HFF-Myc (cell line): ENCODE measurements at regions not wholly inside any gene's neighbourhood (a gene's known extent, or its start where the extent isn't known, plus 50 kb on each side); places are given as distances from the start of the nearest gene placed in this dataset.
A peak's percentile ranks its signal among the peaks of the same experiment; 100 is the strongest.

Source experiments
- DNase-seq: peaks from one replicate; pipeline ENCODE4 v3.0.0-alpha.2; 2011; ENCODE audit warnings: low read depth; ENCODE audit errors: extremely low read depth
- H3K4me3 ChIP-seq: replicated peaks from 2 replicates; pipeline ENCODE4 v1.5.1; 2011; ENCODE audit warnings: low read depth, mild to moderate bottlenecking, control low read depth, low read length
- TF ChIP-seq, protein P1 (sequence below): IDR thresholded peaks from 2 replicates; pipeline ENCODE4 v1.5.1; 2012; ENCODE audit warnings: mild to moderate bottlenecking, low read depth, low read length, control low read depth; ENCODE audit errors: missing control alignments

DNA sequence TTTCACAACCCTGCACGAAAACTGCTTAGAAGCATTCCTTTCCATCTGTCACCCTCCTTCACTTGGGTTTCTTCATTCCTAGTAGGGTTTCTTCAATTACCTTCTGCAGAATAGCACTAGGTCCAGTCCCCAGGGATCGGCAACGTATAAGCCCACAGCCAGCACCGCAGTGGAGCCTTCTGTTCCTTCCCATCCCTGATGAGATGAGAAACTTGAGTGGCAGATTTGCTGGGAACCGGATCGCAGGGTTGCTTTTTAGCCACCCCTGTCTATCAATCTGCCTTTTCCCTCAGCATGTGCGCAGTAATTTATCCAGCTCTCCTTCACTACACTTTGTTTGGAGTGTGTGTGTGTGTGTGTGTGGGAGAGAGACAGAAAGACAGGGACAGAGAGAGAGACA, 94.2 kb downstream of the CD8B2 start:
- DNase-seq = no peak
- no peak overlapping the region for H3K4me3 ChIP-seq
- TF ChIP-seq, protein P1, sequence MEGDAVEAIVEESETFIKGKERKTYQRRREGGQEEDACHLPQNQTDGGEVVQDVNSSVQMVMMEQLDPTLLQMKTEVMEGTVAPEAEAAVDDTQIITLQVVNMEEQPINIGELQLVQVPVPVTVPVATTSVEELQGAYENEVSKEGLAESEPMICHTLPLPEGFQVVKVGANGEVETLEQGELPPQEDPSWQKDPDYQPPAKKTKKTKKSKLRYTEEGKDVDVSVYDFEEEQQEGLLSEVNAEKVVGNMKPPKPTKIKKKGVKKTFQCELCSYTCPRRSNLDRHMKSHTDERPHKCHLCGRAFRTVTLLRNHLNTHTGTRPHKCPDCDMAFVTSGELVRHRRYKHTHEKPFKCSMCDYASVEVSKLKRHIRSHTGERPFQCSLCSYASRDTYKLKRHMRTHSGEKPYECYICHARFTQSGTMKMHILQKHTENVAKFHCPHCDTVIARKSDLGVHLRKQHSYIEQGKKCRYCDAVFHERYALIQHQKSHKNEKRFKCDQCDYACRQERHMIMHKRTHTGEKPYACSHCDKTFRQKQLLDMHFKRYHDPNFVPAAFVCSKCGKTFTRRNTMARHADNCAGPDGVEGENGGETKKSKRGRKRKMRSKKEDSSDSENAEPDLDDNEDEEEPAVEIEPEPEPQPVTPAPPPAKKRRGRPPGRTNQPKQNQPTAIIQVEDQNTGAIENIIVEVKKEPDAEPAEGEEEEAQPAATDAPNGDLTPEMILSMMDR = no peak

DNA sequence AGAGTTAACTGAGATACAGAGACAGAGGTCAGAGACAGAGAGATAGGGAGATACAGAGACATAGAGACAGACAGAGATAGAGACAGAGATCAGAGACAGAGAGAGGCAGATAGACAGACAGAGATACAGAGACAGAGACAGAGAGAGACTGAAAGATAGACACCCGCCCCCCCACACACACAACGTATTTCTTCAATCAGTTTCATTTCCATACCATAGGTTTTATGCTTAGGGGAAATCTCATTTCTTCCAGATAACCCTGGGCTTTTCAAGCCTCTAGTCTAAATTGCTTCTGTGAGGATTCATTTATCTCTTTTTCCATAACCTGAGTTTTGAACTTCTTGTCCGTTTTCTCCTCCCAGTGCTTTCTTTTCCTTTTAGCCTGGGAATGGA, 94.6 kb downstream of the CD8B2 start:
- TF ChIP-seq, protein P1 = no peak
- no peak for DNase-seq
- peak overlapping the region; percentile 28 for H3K4me3 ChIP-seq

DNA sequence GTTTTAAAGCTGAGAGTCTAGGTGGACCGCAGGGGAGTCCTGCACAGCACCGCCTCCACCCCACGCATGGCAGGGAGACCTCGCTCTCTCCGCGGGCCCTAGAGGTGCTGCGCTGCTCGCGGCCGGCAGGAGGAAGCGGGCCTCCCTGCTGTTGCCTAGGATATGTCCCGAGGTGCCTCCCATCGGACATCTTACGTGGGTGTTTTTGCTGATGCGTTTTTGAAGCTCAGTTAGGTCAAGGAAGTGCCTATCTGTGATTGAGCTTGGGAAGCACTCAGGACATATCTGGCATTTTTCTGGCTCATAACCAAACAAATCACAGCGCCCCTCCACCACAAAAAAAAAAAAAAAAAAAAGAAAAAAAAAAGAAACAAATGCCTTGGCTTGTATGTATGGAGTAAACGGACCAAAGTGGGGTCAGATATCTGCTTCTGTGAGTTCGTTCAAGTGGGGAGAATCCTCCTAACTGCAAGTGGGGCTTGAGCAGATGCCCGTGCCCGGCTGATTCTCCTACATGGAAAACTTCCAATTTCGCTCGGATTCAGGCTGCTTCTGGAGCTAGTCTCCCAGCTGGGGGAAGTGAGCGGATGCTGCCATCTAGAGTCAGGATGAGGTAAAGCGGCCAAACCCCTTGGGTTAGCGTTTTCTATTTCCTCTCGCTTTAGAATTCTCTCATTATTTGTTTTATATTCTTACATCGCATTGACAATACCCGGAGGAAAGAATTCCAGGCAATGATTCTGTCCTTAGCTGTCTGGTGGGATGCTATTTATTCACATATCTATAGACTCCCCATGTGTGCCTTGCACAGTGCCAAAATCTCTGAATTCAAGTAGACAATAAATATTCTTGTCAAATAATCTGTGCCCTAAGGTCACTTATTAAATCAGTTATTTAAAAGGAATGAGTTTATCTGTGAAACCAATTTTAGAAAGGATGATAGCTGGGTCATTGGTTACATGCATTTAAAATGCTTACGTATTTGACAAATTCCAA, 95.3 kb downstream of the CD8B2 start:
- peak overlapping the region; percentile 28 for H3K4me3 ChIP-seq
- peak; percentile 71 for DNase-seq
- TF ChIP-seq, protein P1 = peak; percentile 91

DNA sequence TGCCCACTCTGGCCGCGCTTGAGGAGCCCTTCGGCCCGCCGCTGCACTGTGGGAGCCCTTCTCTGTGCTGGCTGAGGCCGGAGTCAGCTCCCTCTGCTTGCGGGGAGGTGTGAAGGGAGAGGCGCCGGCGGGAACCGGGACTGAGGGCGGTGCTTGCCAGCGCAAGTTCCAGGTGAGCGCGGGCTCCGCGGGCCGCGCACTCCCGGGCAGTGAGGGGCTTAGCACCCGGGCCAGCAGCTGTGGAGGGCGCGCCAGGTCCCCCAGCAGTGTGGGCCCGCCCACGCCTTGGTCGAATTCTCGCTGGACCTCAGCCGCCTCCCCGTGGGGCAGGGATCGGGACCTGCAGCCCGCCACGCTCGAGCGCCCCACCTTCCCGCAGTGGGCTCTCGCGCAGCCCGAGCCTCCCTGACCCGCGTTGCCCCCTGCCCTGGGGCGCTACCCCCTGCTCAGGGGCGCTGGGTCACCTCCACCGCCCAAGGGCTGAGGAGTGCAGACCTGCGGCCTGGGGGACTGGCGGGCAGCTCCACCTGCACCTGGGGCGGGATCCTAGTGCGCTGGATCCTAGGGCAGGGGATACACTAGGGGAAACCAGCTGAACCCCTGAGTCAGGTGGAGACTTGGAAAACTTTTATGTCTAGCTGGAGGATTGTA, 97.3 kb downstream of the CD8B2 start:
- TF ChIP-seq, protein P1 = no peak
- no peak overlapping the region for H3K4me3 ChIP-seq
- no peak for DNase-seq

DNA sequence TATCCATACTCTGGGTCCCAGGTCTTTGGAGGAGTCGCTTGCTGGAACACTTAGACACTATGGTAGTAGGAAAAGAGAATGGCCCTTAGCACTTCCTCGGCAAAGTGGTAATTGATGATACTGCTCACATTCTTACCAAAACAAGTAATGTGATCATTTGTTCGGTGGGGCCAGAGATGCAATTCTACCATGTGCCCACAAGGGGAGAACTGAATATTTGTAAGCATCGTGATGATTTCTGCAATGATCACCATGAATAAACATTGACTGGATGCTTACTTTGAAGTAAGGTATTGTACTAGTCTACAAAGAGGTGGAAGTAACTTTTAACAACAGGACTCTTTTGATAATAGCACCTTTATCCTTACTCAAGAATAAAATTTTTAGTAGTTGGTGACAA, 109.7 kb downstream of the CD8B2 start:
- TF ChIP-seq, protein P1 = peak; percentile 33
- H3K4me3 ChIP-seq = no peak overlapping the region
- no peak for DNase-seq

DNA sequence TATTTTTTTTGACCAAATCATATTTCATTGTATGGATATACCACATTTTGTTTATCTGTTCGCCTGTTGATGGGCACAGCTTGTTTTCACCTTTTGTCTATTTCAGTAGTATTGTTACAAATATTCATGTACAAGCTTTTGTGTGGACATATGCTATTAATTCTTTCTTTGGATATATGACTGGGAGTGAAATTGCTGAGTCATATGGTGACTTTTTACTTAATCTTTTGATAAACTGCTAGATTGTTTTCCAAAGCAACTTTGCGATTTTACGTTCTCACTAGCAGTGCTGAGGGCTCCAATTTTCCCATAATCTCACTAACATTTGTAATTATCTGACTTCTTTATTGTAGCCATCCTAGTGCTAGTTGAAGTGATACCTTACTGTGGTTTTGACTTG, 112.4 kb downstream of the CD8B2 start:
- TF ChIP-seq, protein P1 = no peak

More for the DNA sequence above, 112.4 kb downstream of the CD8B2 start:
- DNase-seq = no peak
- H3K4me3 ChIP-seq = no peak overlapping the region
